OCI-LY7 (cell line): ENCODE measurements at regions not wholly inside any gene's neighbourhood (a gene's known extent, or its start where the extent isn't known, plus 50 kb on each side); places are given as distances from the start of the nearest gene placed in this dataset.

Source experiments
- BruUV-seq: library from RNA; stranded (reverse); fragments of 400-500 nt; replicated peaks from 2 replicates; lab custom pipeline; 2021; lab: Mats Ljungman, UMichigan
- CTCF ChIA-PET: fragments of 300-600 bp; sonication (Branson Sonifier 250); formaldehyde crosslinking; loops from one replicate; lab custom pipeline; 2022; ENCODE audit warnings: antibody characterized with exemption; ENCODE audit not compliant: unreplicated experiment; lab: Charles Lee
- POLR2A ChIA-PET: fragments of 300-600 bp; sonication (Branson Sonifier 250); formaldehyde crosslinking; loops from one replicate; lab custom pipeline; 2022; ENCODE audit warnings: antibody characterized with exemption; lab: Charles Lee
- DNase-seq: peaks from one replicate; pipeline ENCODE4 v3.0.0-alpha.2; 2015; ENCODE audit warnings: low spot score
- H2AFZ ChIP-seq: fragments of 200-600 bp; sonication (generic), shearing (Covaris generic); 2 replicates; pipeline ENCODE4 v1.6.1; 2014; ENCODE audit warnings: mild to moderate bottlenecking, antibody characterized with exemption, low read length, moderate library complexity
- H3K27ac ChIP-seq: fragments of 200-600 bp; sonication (generic); 2 replicates; pipeline ENCODE4 v1.5.1; 2014; ENCODE audit warnings: mixed run types, low read depth, mild to moderate bottlenecking, moderate library complexity, low read length, inconsistent platforms; ENCODE audit not compliant: poor library complexity, severe bottlenecking
- H3K36me3 ChIP-seq: fragments of 200-600 bp; sonication (generic); 2 replicates; pipeline ENCODE4 v1.6.1; 2014; ENCODE audit warnings: mild to moderate bottlenecking, antibody characterized with exemption, low read length, moderate library complexity, mixed read lengths; ENCODE audit not compliant: insufficient read depth
- H3K4me1 ChIP-seq: fragments of 200-600 bp; sonication (generic); 2 replicates; pipeline ENCODE4 v1.5.1; 2014; ENCODE audit warnings: mild to moderate bottlenecking, low read length; ENCODE audit not compliant: insufficient read depth, poor library complexity, severe bottlenecking
- H3K4me2 ChIP-seq: fragments of 200-600 bp; sonication (generic); 2 replicates; pipeline ENCODE4 v1.6.1; 2014; ENCODE audit warnings: mild to moderate bottlenecking, low read length
- H3K4me3 ChIP-seq: fragments of 200-600 bp; sonication (generic); 2 replicates; pipeline ENCODE4 v1.5.1; 2014; ENCODE audit warnings: mild to moderate bottlenecking, low read depth, low read length; ENCODE audit not compliant: poor library complexity, severe bottlenecking
- H3K79me2 ChIP-seq: fragments of 200-600 bp; sonication (generic); 2 replicates; pipeline ENCODE4 v1.6.1; 2016; ENCODE audit warnings: low read depth, mild to moderate bottlenecking, low read length, moderate library complexity, mixed read lengths; ENCODE audit not compliant: insufficient read depth
- H3K9me2 ChIP-seq: fragments of 200-600 bp; sonication (generic); 2 replicates; pipeline ENCODE4 v1.6.1; 2016; ENCODE audit warnings: mild to moderate bottlenecking, low read length, mixed read lengths; ENCODE audit not compliant: insufficient read depth
- H3K9me3 ChIP-seq: fragments of 200-600 bp; sonication (generic); 2 replicates; pipeline ENCODE4 v1.6.1; 2014; ENCODE audit warnings: mild to moderate bottlenecking, mixed run types, low read length, mixed read lengths
- H4K20me1 ChIP-seq: fragments of 200-600 bp; sonication (generic); 2 replicates; pipeline ENCODE4 v1.6.1; 2014; ENCODE audit warnings: mild to moderate bottlenecking, antibody characterized with exemption, low read length, moderate library complexity, mixed read lengths; ENCODE audit not compliant: insufficient read depth
- EZH2phosphoT487 ChIP-seq: fragments of 200-600 bp; sonication (generic); IDR thresholded peaks from 2 replicates; pipeline ENCODE4 v1.6.1; 2018; ENCODE audit warnings: low read depth, borderline replicate concordance, mild to moderate bottlenecking, mixed run types, antibody characterized with exemption, low read length, moderate library complexity, mixed read lengths
- intact Hi-C: fragments of 100-400 bp; cut with micrococcal nuclease; formaldehyde crosslinking; loops from one replicate; pipeline ENCODE4 v1.10.0; 2022; ENCODE audit not compliant: unreplicated experiment
- TF ChIP-seq, protein P1 (sequence below): fragments of 200-600 bp; sonication (generic); conservative IDR thresholded peaks from 2 replicates; pipeline ENCODE4 v1.5.1; 2014; ENCODE audit warnings: mild to moderate bottlenecking, antibody characterized with exemption, low read length, moderate library complexity, mixed read lengths

- no peaks in the 10 kb centered on the region for H4K20me1 ChIP-seq
- DNase-seq: no peak
- TF ChIP-seq EZH2phosphoT487: no peak
- TF ChIP-seq, protein P1, sequence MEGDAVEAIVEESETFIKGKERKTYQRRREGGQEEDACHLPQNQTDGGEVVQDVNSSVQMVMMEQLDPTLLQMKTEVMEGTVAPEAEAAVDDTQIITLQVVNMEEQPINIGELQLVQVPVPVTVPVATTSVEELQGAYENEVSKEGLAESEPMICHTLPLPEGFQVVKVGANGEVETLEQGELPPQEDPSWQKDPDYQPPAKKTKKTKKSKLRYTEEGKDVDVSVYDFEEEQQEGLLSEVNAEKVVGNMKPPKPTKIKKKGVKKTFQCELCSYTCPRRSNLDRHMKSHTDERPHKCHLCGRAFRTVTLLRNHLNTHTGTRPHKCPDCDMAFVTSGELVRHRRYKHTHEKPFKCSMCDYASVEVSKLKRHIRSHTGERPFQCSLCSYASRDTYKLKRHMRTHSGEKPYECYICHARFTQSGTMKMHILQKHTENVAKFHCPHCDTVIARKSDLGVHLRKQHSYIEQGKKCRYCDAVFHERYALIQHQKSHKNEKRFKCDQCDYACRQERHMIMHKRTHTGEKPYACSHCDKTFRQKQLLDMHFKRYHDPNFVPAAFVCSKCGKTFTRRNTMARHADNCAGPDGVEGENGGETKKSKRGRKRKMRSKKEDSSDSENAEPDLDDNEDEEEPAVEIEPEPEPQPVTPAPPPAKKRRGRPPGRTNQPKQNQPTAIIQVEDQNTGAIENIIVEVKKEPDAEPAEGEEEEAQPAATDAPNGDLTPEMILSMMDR: no peak
- no peaks in the 10 kb centered on the region for H3K9me2 ChIP-seq
- no peaks in the 10 kb centered on the region for H3K9me3 ChIP-seq
- BruUV-seq: no TSS peak
- intact Hi-C loops: no loop called here
- ChIA-PET CTCF (no interaction called here), POLR2A (no interaction called here)
- H3K4me2 ChIP-seq: no peak overlapping the region
- H3K36me3 ChIP-seq: no peaks in the 10 kb centered on the region
- H3K27ac ChIP-seq: no peak overlapping the region
- H2AFZ ChIP-seq: no peak overlapping the region
- H3K79me2 ChIP-seq: no peaks in the 10 kb centered on the region
- no peaks in the 10 kb centered on the region for H3K4me1 ChIP-seq
- H3K4me3 ChIP-seq: no peak overlapping the region
Observed at GRCh38 chr5:21219966-21220365, 1232.0 kb upstream of the CDH18 start.

DNA sequence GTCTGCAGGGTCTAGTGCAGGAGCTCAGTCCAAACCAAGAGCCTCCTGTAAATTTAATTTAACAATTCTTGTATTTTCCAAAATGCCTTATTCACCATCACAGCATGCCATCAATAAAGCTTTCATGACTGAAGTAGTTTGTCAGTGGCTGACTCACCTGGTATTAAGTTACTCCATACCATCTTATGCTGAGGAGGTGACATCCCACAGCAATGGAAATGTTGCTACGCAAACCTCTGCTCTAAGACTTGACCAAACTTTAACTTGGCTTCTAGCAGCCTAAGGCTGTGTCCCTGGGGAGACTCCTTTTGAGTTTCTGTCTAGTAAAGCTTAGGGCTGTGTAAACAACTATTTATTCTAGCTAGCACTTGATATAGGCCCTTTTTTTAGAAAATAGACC lies 1231.3 kb upstream of the CDH18 start:
- Histone ChIP-seq H3K79me2 (no peaks in the 10 kb centered on the region), H3K4me1 (no peaks in the 10 kb centered on the region), H3K27ac (no peak overlapping the region), H3K9me3 (no peaks in the 10 kb centered on the region), H3K9me2 (no peaks in the 10 kb centered on the region), H3K4me3 (no peak overlapping the region), H2AFZ (no peak overlapping the region), H3K36me3 (no peaks in the 10 kb centered on the region), H4K20me1 (no peaks in the 10 kb centered on the region), H3K4me2 (no peak overlapping the region)
- no TSS peak for BruUV-seq
- CTCF ChIA-PET: no interaction called here
- intact Hi-C loops: no loop called here
- no peak for TF ChIP-seq EZH2phosphoT487
- TF ChIP-seq, protein P1: no peak
- no peak for DNase-seq
- POLR2A ChIA-PET: no interaction called here

GRCh38 chr5:21212026-21212425 lies 1224.0 kb upstream of the CDH18 start:
- Histone ChIP-seq H3K9me3 (no peaks in the 10 kb centered on the region), H4K20me1 (no peaks in the 10 kb centered on the region), H3K79me2 (no peaks in the 10 kb centered on the region), H3K4me2 (no peak overlapping the region), H3K4me1 (no peaks in the 10 kb centered on the region), H2AFZ (no peak overlapping the region), H3K36me3 (no peaks in the 10 kb centered on the region), H3K27ac (no peak overlapping the region), H3K9me2 (no peaks in the 10 kb centered on the region), H3K4me3 (no peak overlapping the region)
- TF ChIP-seq, protein P1: no peak
- TF ChIP-seq EZH2phosphoT487: no peak
- intact Hi-C loops: no loop called here
- CTCF ChIA-PET: no interaction called here
- no peak for DNase-seq
- BruUV-seq: no TSS peak
- POLR2A ChIA-PET: interaction anchor here (1.0 kb wide), 1 partner anchor 11 kb away, joined by 4 read pairs; no protein-coding TSS in a partner anchor
